ENCODE measurements at regions not wholly inside any gene's neighbourhood (a gene's known extent, or its start where the extent isn't known, plus 50 kb on each side); places are given as distances from the start of the nearest gene placed in this dataset.

- H3K27ac ChIP-seq (replicated peaks), result no peak overlapping the region
- no peak overlapping the region for H3K4me3 ChIP-seq (replicated peaks; ENCODE audit: insufficient read depth, low read length)
- DNase-seq (ENCODE audit: low read depth in 1 of 2, low spot score in 1 of 2), result no peak
- no peaks in the 10 kb centered on the region for H3K27me3 ChIP-seq (ENCODE audit: insufficient read depth, poor library complexity, severe bottlenecking)
- TF ChIP-seq REST (IDR thresholded peaks at IDR 0.05; ENCODE audit: insufficient replicate concordance, low read depth), result no peak
- TF ChIP-seq POLR2AphosphoS5 (IDR thresholded peaks at IDR 0.05; ENCODE audit: low read depth), result no peak
- TF ChIP-seq GABPA (IDR thresholded peaks at IDR 0.05; ENCODE audit: low read depth), result no peak
- no peak for TF ChIP-seq CTCF (IDR thresholded peaks at IDR 0.05; ENCODE audit: insufficient read depth, low read length)
- no peak for TF ChIP-seq SPI1 (IDR thresholded peaks at IDR 0.05; ENCODE audit: borderline replicate concordance, low read depth)
Observed at GRCh38 chr19:30757104-30757836, 385.1 kb downstream of the ZNF536 start.

- Histone ChIP-seq H3K27ac (replicated peaks) (no peak overlapping the region), H3K4me3 (replicated peaks; ENCODE audit: insufficient read depth, low read length) (no peak overlapping the region), H3K27me3 (ENCODE audit: insufficient read depth, poor library complexity, severe bottlenecking) (no peaks in the 10 kb centered on the region)
- TF ChIP-seq CTCF (IDR thresholded peaks at IDR 0.05; ENCODE audit: insufficient read depth, low read length), result no peak
- no peak for TF ChIP-seq POLR2AphosphoS5 (IDR thresholded peaks at IDR 0.05; ENCODE audit: low read depth)
- no peak for TF ChIP-seq SPI1 (IDR thresholded peaks at IDR 0.05; ENCODE audit: borderline replicate concordance, low read depth)
- TF ChIP-seq GABPA (IDR thresholded peaks at IDR 0.05; ENCODE audit: low read depth), result no peak
- TF ChIP-seq REST (IDR thresholded peaks at IDR 0.05; ENCODE audit: insufficient replicate concordance, low read depth), result no peak
- DNase-seq (ENCODE audit: low read depth in 1 of 2, low spot score in 1 of 2), result no peak
Observed at GRCh38 chr19:30755581-30755980, 383.4 kb downstream of the ZNF536 start.

GRCh38 chr19:30754162-30754561, 382.0 kb downstream of the ZNF536 start:
- DNase-seq (ENCODE audit: low read depth in 1 of 2, low spot score in 1 of 2), result no peak
- no peak overlapping the region for H3K4me3 ChIP-seq (replicated peaks; ENCODE audit: insufficient read depth, low read length)

GRCh38 chr19:30752876-30753275, 380.7 kb downstream of the ZNF536 start:
- no peak for DNase-seq (ENCODE audit: low read depth in 1 of 2, low spot score in 1 of 2)
- Histone ChIP-seq H3K4me3 (replicated peaks; ENCODE audit: insufficient read depth, low read length) (no peak overlapping the region), H3K27ac (replicated peaks) (no peak overlapping the region), H3K27me3 (ENCODE audit: insufficient read depth, poor library complexity, severe bottlenecking) (no peaks in the 10 kb centered on the region)
- no peak for TF ChIP-seq CTCF (IDR thresholded peaks at IDR 0.05; ENCODE audit: insufficient read depth, low read length)
- TF ChIP-seq REST (IDR thresholded peaks at IDR 0.05; ENCODE audit: insufficient replicate concordance, low read depth), result no peak
- no peak for TF ChIP-seq POLR2AphosphoS5 (IDR thresholded peaks at IDR 0.05; ENCODE audit: low read depth)
- TF ChIP-seq GABPA (IDR thresholded peaks at IDR 0.05; ENCODE audit: low read depth), result no peak
- no peak for TF ChIP-seq SPI1 (IDR thresholded peaks at IDR 0.05; ENCODE audit: borderline replicate concordance, low read depth)

More at GRCh38 chr19:30754162-30754561, 382.0 kb downstream of the ZNF536 start:
- no peaks in the 10 kb centered on the region for H3K27me3 ChIP-seq (ENCODE audit: insufficient read depth, poor library complexity, severe bottlenecking)
- no peak for TF ChIP-seq SPI1 (IDR thresholded peaks at IDR 0.05; ENCODE audit: borderline replicate concordance, low read depth)
- H3K27ac ChIP-seq (replicated peaks), result no peak overlapping the region
